GM19035 (cell line): ENCODE measurements at regions not wholly inside any gene's neighbourhood (a gene's known extent, or its start where the extent isn't known, plus 50 kb on each side); places are given as distances from the start of the nearest gene placed in this dataset.
A peak's percentile ranks its signal among the peaks of the same experiment; 100 is the strongest.
"Not testable (repeated sequence)": the region's sequence is repeated elsewhere in the genome, so short reads cannot be mapped to it uniquely, and the experiment has no call there.

Source experiments
- ATAC-seq: cut with Tn5 transposase; IDR thresholded peaks from one replicate; pipeline ENCODE4 v1.9.1; 2021; ENCODE audit not compliant: unreplicated experiment

DNA sequence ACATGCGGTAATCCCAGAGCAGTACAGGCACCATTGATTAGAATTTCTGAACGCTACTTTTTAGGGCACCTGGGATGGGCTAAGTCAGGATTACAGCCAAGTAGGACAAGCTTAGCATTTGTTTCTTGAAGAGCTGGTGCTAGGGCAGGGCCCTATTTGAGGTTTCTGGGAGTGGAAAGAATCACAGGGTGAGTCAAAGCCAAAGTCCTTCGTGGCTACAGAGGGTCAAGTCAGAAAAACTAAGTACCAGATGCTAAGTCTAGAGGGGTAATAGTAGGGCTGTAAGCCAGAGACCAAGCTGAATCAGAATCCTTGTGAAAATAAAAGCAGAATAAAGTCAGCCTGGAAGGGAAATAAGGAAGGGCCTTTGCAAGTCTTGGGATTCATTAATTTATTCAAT is 448.6 kb downstream of the ZIC3 start:
- ATAC-seq, result no peak

DNA sequence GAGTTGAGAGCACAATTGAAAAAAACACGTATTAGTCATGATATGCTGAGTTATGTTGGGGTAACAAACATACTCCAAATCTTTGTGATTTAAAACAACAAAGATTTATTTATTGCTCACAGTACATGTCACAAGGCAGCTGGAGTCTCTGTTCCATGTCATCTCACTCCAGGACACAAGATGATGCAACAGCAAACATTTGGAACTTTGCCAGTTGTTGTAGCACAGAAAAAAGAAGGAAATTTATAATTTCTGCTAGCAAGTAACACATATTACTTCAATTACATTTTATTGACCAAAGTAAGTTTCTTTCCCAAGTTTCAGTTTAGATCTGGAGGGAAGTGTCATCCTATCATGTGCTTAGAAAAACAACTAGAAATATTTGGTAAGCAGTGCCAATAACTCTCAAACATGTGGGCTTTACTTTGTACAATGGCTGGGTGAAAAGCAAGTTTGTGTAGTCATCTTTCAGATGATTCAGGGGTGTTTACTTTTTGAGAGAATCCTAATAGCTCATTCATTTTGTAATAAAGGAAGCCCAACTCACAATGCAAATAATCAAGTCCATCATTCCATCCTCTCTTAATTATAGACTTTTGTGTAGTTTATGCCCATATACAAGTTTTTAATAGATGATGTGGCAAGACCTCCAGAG is 452.3 kb downstream of the ZIC3 start:
- ATAC-seq, result no peak

DNA sequence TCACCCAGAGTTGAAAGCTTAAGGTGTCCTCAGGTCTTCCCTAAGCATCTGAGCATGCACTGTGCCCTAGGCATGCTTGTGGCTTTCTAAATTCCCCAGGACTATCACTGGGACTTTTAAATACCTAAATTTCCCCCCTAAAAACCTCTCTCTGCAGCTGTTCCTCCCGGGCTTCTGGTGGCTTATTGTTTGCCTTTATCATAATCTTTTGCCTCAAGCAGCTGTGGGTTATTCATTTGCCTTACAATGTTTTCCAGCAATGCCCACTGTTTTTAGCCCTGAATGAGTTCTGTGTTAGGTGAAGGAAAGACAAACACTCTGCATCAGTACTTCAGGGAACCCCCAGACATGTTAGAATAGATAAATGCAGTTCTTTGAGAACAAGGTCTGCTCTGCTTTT is 455.0 kb downstream of the ZIC3 start:
- no peak for ATAC-seq

DNA sequence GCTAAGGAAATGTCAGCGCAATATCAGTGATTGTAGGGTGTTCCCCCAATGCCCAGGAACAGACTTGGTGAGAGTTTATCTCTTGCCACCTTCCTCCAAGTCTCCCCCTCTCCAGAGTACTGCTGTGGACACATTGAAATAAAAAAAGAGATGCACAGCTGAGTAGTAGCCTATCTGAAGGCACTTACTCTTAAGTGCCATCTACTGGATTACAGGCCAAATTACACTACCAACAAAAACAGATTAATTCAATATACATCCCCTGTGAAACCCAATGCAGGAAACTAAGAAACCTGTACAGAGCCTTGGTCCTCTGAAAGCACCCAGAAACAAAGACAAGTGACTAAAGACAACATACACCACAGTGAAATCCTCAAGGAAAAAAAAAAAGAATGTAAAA is 460.3 kb downstream of the ZIC3 start:
- no peak for ATAC-seq

DNA sequence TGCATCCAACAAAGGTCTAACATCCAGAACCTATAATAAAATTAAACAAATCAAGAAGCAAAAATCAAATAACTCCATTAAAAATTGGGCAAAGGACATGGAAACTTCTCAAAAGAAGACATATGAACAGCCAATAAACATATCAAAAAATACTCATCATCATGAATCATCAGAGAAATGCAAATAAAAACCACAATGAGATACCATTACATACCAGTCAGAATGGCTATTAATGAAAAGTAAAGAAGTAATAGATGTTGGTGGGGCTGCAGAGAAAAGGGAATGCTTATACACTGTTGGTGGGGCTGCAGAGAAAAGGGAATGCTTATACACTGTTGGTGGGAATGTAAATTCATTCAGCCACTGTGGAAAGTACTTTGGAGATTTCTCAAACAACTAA is 465.8 kb downstream of the ZIC3 start:
- no peak for ATAC-seq

DNA sequence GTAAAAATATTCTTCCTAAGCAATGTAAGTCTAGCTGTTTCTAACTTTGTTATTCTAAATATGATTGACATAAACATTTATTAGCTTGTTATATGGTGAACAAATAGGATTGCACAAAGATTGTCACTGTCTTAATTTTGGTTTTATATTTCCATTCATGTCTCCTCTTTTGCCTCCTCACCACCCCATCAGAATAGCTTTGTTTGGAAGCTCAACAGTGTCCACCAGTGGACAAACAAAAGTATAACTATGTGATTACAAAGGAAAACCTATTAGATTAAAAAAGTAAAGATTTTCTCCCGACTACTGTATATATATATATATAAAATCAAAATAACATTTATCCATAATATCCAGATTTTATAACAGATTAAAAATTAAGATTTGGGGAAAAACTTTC is 468.2 kb downstream of the ZIC3 start:
- no peak for ATAC-seq

DNA sequence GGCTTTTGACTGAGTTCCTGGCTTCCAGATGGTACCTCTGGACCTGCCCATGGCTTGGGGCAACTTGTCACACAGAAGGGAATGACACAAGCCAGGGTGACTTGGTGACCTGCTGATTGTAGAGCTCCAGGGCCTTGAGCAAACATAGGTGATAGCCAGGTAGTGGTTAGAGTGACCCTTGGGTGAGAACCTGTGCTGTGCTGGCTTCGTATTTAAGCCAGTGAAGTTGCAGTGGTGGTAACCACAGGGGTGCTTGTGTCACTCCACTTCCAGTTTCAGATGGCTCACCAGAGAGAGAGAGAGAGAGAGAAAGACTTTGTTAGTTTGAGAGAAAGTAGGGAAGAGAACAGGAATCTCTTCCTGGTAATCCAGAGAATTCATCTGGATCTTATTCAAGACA is 471.6 kb downstream of the ZIC3 start:
- no peak for ATAC-seq

DNA sequence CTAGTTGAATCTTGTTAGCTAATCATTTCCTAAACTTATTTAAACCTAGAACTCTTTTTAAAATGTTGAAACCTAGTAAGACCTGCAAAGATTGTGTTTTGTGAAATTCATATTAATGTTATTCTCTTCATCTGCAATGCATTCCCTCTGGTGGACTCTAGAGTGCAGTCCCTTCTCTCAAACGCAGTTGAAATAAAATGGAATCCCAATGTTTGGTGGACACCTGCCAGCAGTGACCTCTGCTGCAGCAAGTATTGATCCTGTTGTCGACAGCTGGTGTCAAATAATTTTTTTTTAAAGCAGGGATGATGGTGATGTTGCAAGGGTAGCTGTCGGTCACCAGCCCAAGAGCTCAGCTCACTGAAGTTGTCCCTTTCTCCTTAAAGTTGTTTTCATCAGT is 492.0 kb downstream of the ZIC3 start:
- ATAC-seq, result no peak

DNA sequence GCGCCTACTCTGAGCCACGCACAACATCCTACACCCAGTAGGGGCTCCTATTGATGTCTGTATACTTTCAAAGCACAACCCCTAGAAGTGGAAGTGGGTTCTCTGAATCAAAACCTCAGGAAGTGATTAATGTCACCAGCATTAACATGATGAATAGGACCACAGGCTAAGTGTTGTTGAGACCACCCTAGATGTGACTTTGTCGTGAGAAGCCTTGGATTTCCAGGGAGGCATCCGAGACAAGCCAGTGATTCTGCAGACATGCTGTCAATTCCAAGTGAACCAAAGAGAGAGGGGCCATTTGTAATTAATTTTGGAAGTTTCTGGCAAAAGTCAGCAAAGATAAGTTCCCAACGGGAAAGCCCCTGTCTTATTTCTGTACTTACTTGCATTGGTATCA is 493.0 kb downstream of the ZIC3 start:
- ATAC-seq, result no peak

DNA sequence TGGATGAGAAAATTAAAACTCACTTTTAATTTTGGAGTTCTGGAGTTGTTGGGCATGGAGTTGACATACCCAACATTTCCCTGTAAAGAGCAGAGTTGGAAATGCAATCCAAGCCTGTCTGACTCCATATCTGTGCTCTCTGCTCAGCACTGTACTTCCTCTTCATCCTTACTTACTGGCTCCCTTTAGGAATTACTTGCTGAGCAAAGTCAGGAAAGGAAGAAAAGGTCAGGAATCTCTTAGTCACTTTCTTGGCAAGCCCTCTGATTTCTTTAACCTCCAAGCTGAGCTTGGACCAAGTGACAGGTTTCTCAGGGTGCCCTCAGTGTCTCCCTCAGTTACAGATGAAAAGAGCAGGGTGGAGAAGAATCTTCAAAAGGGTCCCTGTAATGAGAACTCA is 501.5 kb downstream of the ZIC3 start:
- no peak for ATAC-seq

DNA sequence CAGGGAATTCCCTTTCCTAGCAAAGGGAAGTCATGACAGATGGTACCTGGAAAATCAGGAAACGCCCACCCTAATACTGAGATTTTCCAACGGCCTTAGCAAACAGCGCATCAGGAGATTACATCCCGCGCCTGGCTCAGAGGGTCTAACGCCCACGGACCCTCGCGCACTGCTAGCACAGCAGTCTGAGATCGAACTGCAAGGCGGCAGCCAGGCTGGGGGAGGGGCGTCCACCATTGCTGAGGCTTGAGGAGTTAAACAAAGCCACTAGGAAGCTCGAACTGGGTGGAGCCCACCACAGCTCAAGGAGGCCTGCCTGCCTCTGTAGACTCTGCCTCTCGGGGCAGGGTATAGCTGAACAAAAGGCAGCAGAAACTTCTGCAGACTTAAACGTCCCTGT is 507.7 kb downstream of the ZIC3 start:
- no peak for ATAC-seq

DNA sequence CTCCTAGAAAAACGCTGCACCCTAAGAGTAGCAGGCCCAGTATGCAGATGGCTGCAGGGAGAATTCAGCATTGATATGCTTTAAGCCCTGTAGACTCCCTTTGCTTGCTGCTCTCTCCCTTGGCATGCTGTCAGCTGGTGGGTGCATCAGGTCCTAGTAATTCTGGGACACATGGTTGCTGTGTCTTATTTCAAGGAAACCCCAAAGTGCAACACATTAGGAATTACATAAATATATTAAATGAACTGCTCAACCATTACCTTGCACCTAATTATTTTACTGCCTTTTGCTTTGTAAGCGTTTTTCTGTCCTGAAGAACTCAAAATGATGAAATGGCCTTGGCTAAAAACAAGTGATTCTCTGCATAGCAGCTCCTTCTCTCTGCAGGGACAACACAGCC is 516.3 kb downstream of the ZIC3 start:
- no peak for ATAC-seq

DNA sequence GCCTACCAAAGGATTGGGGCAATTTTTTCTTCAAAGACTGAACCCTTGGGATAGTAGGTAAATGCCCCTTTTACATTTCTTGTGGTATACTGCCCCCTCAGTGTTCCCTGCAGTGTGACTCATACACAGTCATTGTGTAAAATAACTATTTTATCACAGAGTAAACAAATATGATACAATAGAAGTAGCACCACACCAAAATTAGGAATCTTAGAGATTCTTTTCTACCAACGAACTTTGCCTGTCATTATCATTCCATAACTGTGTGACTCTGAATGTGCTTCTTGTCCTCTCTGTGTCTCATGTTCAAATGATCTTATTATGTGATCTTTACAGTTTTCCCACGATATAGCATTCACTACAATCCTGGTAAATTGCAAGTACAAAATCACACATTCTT is 517.0 kb downstream of the ZIC3 start:
- ATAC-seq, result no peak

DNA sequence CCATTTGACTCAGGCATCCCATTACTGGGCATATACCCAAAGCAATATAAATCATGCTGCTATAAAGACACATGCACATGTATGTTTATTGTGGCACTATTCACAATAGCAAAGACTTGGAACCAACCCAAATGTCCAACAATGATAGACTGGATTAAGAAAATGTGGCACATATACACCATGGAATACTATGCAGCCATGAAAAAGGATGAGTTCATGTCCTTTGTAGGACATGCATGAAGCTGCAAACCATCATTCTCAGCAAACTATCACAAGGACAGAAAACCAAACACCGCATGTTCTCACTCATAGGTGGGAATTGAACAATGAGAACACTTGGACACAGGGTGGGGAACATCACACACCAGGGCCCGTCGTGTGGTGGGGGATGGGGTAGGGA is 545.0 kb downstream of the ZIC3 start:
- ATAC-seq, result not testable (repeated sequence)

DNA sequence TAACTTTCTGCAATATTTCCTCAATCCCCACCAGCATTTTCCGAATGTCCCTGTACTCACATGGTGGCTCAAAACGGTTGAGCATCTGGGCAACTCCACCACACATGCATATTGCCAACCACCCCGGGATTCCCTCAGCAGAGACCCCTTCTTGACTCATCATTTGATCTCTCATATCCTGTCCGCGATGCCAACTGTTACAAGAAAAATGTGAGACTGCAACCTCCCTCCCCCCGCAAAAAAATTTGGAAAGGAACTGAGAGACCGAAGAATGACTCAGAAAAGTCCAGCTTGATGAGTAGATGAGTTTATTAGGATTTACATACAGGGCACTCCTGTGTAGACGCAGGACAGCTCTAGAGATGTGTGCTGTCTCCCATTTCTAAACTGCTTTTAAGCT is 561.4 kb downstream of the ZIC3 start:
- ATAC-seq, result no peak

DNA sequence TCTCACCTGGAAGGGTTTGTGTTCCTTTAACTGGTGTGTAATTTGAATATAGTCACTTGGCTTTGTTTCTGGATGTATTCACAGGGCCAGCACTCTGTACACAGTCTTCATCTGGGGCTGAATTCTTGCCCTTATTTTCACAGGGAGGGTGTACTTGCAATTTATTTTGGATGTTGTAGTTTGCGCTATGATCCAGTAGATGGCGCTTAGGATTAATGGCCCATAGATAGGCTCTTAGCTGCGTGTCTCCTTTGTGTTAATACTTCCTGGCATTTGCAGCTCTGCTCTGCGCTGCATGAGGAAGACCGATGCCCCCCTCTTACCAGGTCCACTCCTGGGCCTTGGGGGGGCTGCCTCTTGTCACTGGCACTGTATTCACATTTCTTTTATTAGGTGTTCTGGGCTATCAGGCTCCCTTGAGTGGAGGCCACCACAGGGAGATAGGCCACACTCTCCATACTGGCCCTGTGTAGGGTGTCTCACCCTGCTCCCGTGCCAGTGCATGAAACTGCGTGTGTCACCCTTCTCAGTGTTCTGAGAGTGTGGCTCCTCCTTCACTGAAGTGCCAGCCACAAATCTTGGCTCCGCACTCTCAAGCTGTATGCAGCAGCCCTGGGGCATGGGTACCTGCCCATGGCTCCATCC is 562.2 kb downstream of the ZIC3 start:
- ATAC-seq, result peak; percentile 90

DNA sequence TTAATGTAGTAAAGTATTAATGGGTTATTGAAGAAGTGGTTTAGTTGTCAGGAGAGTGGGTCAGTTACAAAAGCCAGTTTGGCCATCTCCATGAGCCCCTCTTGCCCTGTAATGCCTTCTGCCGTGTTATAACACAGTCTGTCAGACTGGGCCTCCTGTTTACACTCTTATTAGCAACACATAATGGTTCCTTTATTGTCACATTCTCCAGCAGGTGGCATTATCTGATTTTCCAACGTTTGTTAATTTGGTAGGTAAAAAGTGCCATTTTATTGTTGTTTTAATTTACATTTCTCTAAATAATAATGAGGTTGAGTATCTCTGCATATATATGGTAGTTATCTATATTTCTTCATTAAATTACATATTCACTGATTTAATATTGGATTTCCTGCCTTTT is 560.8 kb downstream of the FGF13 start:
- no peak for ATAC-seq

DNA sequence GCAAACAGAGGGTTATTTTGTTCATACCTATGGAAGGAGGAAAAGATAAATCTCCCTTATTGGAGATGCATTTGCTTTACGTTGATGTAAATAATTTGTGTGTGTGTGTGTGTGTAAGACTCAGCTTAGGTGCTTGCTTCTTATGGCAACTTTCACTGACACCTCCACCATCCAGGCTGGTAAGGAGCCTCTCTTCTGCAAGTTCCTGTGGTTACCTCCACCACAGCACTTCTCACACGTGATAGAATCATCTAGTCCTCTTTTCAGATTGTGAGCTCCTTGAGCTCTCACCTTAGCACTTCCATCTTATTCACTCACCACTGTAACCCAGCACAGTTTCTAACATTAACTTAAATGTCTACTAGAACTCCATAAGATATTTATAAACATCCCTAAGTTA is 553.7 kb downstream of the FGF13 start:
- no peak for ATAC-seq

DNA sequence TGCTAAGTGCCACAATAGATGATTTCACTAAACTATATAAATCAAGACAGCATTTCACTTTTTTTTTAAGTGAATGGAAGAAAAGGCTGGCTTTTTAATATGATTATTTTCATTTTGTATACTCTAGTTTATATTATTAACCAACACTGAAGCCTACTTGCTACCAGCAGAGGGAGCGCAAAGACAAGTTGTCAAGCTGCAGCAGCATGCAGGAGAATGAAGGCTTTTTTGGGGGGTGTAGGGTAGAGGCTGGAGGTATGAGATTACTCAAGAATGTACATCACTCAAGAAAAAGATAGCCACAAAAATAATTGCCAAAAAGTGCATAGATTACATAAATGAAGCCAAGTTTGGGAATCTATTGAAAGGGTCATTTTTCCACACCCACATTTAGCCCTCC is 519.5 kb downstream of the FGF13 start:
- ATAC-seq, result no peak

DNA sequence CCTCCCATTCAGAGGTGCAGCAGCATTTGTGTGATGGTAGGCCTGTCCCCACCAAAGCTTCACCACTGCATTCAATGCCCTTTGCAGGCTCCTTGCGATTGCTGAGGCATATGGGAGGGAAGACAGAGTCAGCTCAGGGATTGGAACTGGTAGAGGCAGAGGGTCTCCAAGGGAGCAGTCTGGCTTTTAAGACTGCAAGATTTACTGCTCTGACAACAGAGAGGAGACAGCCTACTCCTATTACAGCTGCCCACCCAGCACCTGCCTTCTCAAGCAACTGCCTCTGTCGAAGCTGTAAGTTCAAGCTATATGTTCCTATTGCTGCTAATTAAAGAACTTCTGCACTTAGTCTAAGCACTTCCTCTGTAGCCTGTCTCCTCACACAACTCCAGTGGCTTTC is 481.8 kb downstream of the FGF13 start:
- no peak for ATAC-seq

DNA sequence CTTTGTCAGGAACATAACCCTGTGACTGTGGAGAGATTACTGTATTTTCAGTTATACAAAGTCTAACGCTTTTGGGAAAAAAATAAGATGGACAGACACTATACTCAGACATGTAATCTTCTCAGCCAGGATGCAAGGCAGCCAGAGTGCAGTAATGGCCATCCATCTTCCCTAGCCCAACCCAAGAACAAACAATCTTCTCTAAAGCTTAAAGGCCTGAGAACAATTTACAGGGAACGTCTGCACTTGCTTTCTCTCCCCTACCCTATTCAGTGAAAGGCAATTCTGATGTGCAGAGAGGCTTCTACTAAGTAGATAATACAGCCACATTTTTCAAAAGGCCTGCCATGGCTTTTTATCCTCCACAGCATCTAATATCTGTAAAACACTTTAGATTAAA is 471.3 kb downstream of the FGF13 start:
- ATAC-seq, result no peak

DNA sequence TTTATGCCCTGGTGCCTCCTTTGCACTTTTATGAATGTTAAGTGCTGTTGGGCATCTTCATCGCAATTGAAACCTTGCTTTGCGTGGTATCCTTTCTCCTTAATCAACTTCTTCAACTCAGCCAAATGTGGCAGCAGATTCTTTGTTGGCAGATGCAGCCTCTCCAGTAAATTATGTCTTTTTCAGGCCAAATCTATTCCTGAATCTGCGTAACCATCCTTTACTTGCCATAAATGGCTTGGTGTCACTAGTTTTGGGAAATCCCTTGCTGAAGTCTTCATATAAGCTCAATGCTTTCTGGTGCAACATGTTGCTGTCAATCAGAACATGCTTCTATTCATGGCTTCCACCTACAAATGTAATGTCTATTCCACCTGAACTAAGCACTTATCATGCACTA is 457.5 kb downstream of the FGF13 start:
- no peak for ATAC-seq

DNA sequence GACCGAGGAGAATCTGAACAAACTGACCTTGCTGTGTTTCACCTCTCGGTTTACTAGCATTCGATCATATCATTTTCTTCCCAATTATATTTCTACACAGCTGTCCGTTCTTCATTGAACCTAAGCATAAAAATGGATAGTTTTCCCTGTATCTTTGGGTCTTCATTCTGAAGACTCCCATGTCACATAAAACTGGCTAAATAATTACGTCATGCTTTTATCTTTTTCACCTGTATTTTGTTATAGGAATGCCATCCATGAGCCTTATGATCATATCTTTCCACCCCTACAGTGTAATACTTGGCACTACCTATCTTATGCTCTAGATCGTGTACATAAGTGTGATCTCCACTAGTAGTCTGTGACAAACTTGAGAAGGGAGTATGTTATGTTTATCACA is 456.1 kb downstream of the FGF13 start:
- ATAC-seq, result no peak
